ENCODE measurements at regions not wholly inside any gene's neighbourhood (a gene's known extent, or its start where the extent isn't known, plus 50 kb on each side); places are given as distances from the start of the nearest gene placed in this dataset.

GRCh38 chr9:16335788-16336580 lies 534.5 kb downstream of the BNC2 start:
- no peak for DNase-seq

- DNase-seq: no peak
These were observed 533.6 kb downstream of the BNC2 start for GRCh38 chr9:16336833-16337232.

- DNase-seq: no peak
These were observed 533.0 kb downstream of the BNC2 start for GRCh38 chr9:16337322-16338029.

- no peak for DNase-seq
These were observed 529.3 kb downstream of the BNC2 start for GRCh38 chr9:16341177-16341576.

GRCh38 chr9:16342246-16343020 lies 528.0 kb downstream of the BNC2 start:
- no peak for DNase-seq

- peak; percentile 52 to 53 for DNase-seq
These were observed 526.9 kb downstream of the BNC2 start for GRCh38 chr9:16343249-16344237.

- DNase-seq: no peak
These were observed 526.1 kb downstream of the BNC2 start for GRCh38 chr9:16344343-16344742.

GRCh38 chr9:16345902-16346301 lies 524.6 kb downstream of the BNC2 start:
- no peak for DNase-seq

- DNase-seq: no peak
These were observed 522.6 kb downstream of the BNC2 start for GRCh38 chr9:16347886-16348285.

GRCh38 chr9:16348531-16348930 lies 521.9 kb downstream of the BNC2 start:
- no peak for DNase-seq

GRCh38 chr9:16352251-16352650 lies 518.2 kb downstream of the BNC2 start:
- no peak for DNase-seq

GRCh38 chr9:16352791-16353401 lies 517.6 kb downstream of the BNC2 start:
- peak; percentile 90 to 94 for DNase-seq

GRCh38 chr9:16356196-16356765 lies 514.2 kb downstream of the BNC2 start:
- no peak for DNase-seq

- DNase-seq: no peak
These were observed 512.6 kb downstream of the BNC2 start for GRCh38 chr9:16357828-16358227.

GRCh38 chr9:16358751-16359150 lies 511.7 kb downstream of the BNC2 start:
- no peak for DNase-seq

All from right lung (tissue), 2 donors.